T-cell (primary cell): ENCODE measurements at regions not wholly inside any gene's neighbourhood (a gene's known extent, or its start where the extent isn't known, plus 50 kb on each side); places are given as distances from the start of the nearest gene placed in this dataset.

ENCODE experiments used
- ATAC-seq, 4 experiments: fragments of 200-7000 bp in 3 of 4; fragments of 150-1000 bp in 1 of 4; cut with Tn5 transposase; replicated peaks in 1 of 4; 1 replicate in 3 of 4; 2 replicates in 1 of 4; pipeline ENCODE4 v1.10.0; 2021; ENCODE audit warnings: moderate library complexity in 3 of 4, mild to moderate bottlenecking in 2 of 4, moderate number of reproducible peaks in 1 of 4
- CTCF ChIA-PET, 2 donors: fragments of 300-600 bp; sonication (Branson Sonifier 250); formaldehyde crosslinking; loops; one replicate each; lab custom pipeline; 2022; ENCODE audit warnings: antibody characterized with exemption in 2 of 2; lab: Charles Lee
- POLR2A ChIA-PET, 2 donors: fragments of 300-600 bp; sonication (Branson Sonifier 250); formaldehyde crosslinking; loops; one replicate each; lab custom pipeline; 2022; ENCODE audit warnings: antibody characterized with exemption in 2 of 2; lab: Charles Lee
- DNase-seq, 35 experiments: peaks; one replicate each; pipeline versions ENCODE4 v3.0.0 to v3.0.0-alpha.2; 2013 to 2023
- H3K27ac ChIP-seq: one replicate; pipeline ENCODE4 v1.5.1; 2013; ENCODE audit warnings: low read length
- H3K27me3 ChIP-seq, 2 experiments: replicated peaks in 1 of 2; 1 replicate in 1 of 2; 2 replicates in 1 of 2; pipeline versions ENCODE4 v1.6.1 to v1.7.0; 2013; ENCODE audit warnings: low read length in 1 of 2, mixed read lengths in 1 of 2; ENCODE audit not compliant: control insufficient read depth in 2 of 2, insufficient read depth in 2 of 2; ENCODE audit errors: extremely low read depth in 1 of 2
- H3K36me3 ChIP-seq, 2 donors: 1 replicate in 1 of 2; 2 replicates in 1 of 2; pipeline versions ENCODE4 v1.6.1 to v1.7.0; 2013; ENCODE audit warnings: low read length in 1 of 2; ENCODE audit not compliant: control insufficient read depth in 2 of 2, insufficient read depth in 1 of 2; ENCODE audit errors: extremely low read depth in 1 of 2
- H3K4me1 ChIP-seq, 2 experiments: 1 replicate in 1 of 2; 2 replicates in 1 of 2; pipeline versions ENCODE4 v1.6.1 to v1.7.0; 2013; ENCODE audit warnings: low read length in 2 of 2, mixed read lengths in 1 of 2; ENCODE audit not compliant: insufficient read depth in 2 of 2, control insufficient read depth in 1 of 2; ENCODE audit errors: extremely low read depth in 1 of 2
- H3K4me3 ChIP-seq, 2 donors: 1 replicate in 1 of 2; 2 replicates in 1 of 2; pipeline versions ENCODE4 v1.5.1 to v1.7.0; 2013; ENCODE audit warnings: mild to moderate bottlenecking in 2 of 2, low read length in 1 of 2, moderate library complexity in 1 of 2; ENCODE audit not compliant: control insufficient read depth in 1 of 2; ENCODE audit errors: extremely low read depth in 1 of 2
- H3K9me3 ChIP-seq: 2 replicates; pipeline ENCODE4 v1.7.0; 2013
- H3K27ac Mint-ChIP-seq, 2 donors: one replicate each; pipeline ENCODE4 v1.8.0; 2020 to 2021; ENCODE audit warnings: mild to moderate bottlenecking in 2 of 2, mixed read lengths in 2 of 2
- H3K27me3 Mint-ChIP-seq, 2 donors: one replicate each; pipeline ENCODE4 v1.8.0; 2021 to 2022; ENCODE audit warnings: mixed read lengths in 2 of 2
- H3K36me3 Mint-ChIP-seq: one replicate; pipeline ENCODE4 v1.8.0; 2021; ENCODE audit warnings: mixed read lengths
- H3K4me1 Mint-ChIP-seq, 3 donors: one replicate each; pipeline ENCODE4 v1.8.0; 2020 to 2022; ENCODE audit warnings: mixed read lengths in 3 of 3, mild to moderate bottlenecking in 1 of 3
- H3K4me3 Mint-ChIP-seq, 3 donors: one replicate each; pipeline ENCODE4 v1.8.0; 2020 to 2022; ENCODE audit warnings: mild to moderate bottlenecking in 3 of 3, mixed read lengths in 3 of 3, moderate library complexity in 3 of 3
- H3K9me3 Mint-ChIP-seq, 3 donors: one replicate each; pipeline ENCODE4 v1.8.0; 2020 to 2022; ENCODE audit warnings: mixed read lengths in 3 of 3
- WGBS: methylation state at CpG from one replicate; pipeline ENCODE4 v1.1.5; 2013; ENCODE audit warnings: missing lambda C conversion rate; ENCODE audit not compliant: insufficient coverage; 5-methylcytosine and 5-hydroxymethylcytosine counted together

DNA sequence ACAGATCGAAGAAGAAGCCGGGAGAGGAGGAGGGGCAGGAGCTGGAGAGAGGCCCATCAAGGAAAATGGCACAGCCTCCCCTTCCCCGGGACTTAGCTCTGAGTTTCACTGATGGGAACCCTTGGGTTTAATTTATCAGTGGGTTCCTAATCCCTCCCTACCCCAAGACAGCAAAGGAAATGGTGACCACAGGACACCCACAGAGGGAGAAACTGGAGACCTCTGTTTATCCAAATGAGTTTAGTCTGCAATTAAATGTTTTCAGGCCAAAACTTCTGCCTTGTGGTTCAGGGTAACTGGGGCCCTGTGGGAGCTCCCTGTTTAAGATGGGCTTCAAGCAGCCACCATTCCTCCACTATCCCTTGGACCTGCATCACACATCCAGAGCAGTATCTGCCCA, 190.8 kb upstream of the TOPAZ1 start:
- POLR2A ChIA-PET = no interaction called here
- WGBS = 100% methylated on average over 1 of the region's 3 CpGs

DNA sequence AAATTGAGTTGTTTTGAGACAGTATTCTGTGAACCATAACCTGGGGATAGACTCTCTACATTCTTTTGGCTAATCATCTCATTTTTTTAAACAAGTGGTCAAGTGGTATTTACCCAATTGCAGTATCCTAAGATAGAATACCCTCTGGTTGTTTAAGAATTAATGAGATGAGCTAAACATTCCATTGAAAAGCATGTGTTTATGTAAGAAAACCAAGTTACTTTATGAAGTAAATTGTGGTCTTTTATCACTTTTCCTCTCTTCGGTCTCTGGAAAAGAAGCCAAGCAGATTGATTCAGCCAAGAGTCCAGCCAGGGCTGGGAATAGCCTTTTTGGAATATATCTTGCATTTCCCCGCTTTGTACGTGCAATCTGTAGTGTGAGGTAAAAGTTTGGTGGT, 185.7 kb upstream of the TOPAZ1 start:
- H3K4me1 Mint-ChIP-seq = peaks cover 27 to 34% (median 32%) of the 10 kb centered on the region in 3 donors
- H3K27me3 Mint-ChIP-seq = peaks cover 17 to 27% of the 10 kb centered on the region in 2 donors
- DNase-seq = no peak

More for the DNA sequence above, 190.8 kb upstream of the TOPAZ1 start:
- peaks cover 25 to 29% of the 10 kb centered on the region in 2 donors for H3K27me3 Mint-ChIP-seq
- H3K36me3 Mint-ChIP-seq = no peaks in the 10 kb centered on the region
- no peaks in the 10 kb centered on the region for H3K9me3 ChIP-seq
- CTCF ChIA-PET = no interaction called here
- no peaks in the 10 kb centered on the region for H3K4me1 ChIP-seq
- no peak overlapping the region for H3K27ac ChIP-seq
- ATAC-seq = no peak
- H3K36me3 ChIP-seq = no peaks in the 10 kb centered on the region
- no peaks in the 10 kb centered on the region for H3K9me3 Mint-ChIP-seq
- peaks cover 0 to 23% of the 10 kb centered on the region in 2 experiments for H3K27me3 ChIP-seq
- no peak for DNase-seq
- H3K4me3 ChIP-seq = no peak overlapping the region
- H3K4me3 Mint-ChIP-seq = no peak overlapping the region
- H3K4me1 Mint-ChIP-seq = peaks cover 0 to 2% (median 0%) of the 10 kb centered on the region in 3 donors
- H3K27ac Mint-ChIP-seq = no peak overlapping the region

DNA sequence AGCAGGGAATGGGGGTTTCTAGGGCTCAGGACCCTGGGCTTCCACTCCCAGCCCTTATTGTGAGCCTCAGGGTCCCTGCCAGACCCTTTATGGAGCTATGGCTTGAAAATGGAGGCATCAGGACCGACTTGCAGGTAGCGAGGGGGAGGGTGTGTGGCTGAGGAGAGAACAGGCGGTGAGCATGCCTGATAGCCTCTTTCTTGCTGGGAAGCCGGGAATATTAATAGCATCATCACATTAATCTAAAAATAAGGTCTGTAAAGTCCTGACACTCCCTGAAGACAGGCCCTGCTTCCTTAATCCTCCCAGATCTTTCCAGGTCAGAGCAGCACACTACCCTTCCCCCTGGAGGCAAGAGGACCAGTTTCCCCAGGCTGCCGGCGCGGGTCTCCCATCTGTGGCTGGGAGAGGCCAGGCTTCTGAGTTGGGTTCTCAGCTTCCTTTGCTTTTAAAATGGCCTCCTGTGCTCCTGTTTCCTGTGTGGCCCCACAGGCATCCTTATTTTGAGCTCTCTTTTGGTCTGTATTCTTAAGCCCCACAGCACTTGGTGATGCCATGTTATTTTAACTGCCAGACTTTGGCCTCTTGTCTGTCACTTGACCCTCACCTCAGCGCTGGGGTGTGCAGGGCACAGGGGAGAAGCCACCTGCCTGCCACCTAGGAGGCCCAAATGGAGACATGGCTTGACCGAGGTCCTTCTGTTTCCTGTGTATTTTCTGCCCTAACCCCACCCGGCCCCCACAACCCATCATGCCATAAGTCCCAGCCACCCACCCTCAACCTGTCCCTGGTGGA, 185.0 kb upstream of the TOPAZ1 start:
- Mint-ChIP-seq H3K27me3 (peaks cover 12 to 22% of the 10 kb centered on the region in 2 donors), H3K4me3 (no peak overlapping the region), H3K9me3 (no peaks in the 10 kb centered on the region), H3K4me1 (peaks cover 27 to 34% (median 32%) of the 10 kb centered on the region in 3 donors), H3K27ac (no peak overlapping the region), H3K36me3 (no peaks in the 10 kb centered on the region)
- no peak overlapping the region for H3K4me3 ChIP-seq
- no peak overlapping the region for H3K27ac ChIP-seq
- DNase-seq (no peak), ATAC-seq (no peak)
- POLR2A ChIA-PET = no interaction called here
- H3K9me3 ChIP-seq = no peaks in the 10 kb centered on the region
- H3K27me3 ChIP-seq = peaks cover 0 to 35% of the 10 kb centered on the region in 2 experiments
- peaks cover 2 to 17% of the 10 kb centered on the region in 2 experiments for H3K4me1 ChIP-seq
- H3K36me3 ChIP-seq = no peaks in the 10 kb centered on the region
- CTCF ChIA-PET = no interaction called here
- 78% methylated on average over 6 of the region's 10 CpGs for WGBS

More for the DNA sequence above, 185.7 kb upstream of the TOPAZ1 start:
- Histone ChIP-seq H3K4me3 (no peak overlapping the region), H3K36me3 (no peaks in the 10 kb centered on the region), H3K9me3 (no peaks in the 10 kb centered on the region), H3K27ac (no peak overlapping the region), H3K4me1 (peaks cover 2 to 17% of the 10 kb centered on the region in 2 experiments), H3K27me3 (peaks cover 0 to 41% of the 10 kb centered on the region in 2 experiments)
- Mint-ChIP-seq H3K36me3 (no peaks in the 10 kb centered on the region), H3K27ac (no peak overlapping the region), H3K9me3 (no peaks in the 10 kb centered on the region), H3K4me3 (no peak overlapping the region)
- ChIA-PET CTCF (no interaction called here), POLR2A (no interaction called here)
- 80% methylated on average over 3 of the region's 3 CpGs for WGBS
- no peak for ATAC-seq

DNA sequence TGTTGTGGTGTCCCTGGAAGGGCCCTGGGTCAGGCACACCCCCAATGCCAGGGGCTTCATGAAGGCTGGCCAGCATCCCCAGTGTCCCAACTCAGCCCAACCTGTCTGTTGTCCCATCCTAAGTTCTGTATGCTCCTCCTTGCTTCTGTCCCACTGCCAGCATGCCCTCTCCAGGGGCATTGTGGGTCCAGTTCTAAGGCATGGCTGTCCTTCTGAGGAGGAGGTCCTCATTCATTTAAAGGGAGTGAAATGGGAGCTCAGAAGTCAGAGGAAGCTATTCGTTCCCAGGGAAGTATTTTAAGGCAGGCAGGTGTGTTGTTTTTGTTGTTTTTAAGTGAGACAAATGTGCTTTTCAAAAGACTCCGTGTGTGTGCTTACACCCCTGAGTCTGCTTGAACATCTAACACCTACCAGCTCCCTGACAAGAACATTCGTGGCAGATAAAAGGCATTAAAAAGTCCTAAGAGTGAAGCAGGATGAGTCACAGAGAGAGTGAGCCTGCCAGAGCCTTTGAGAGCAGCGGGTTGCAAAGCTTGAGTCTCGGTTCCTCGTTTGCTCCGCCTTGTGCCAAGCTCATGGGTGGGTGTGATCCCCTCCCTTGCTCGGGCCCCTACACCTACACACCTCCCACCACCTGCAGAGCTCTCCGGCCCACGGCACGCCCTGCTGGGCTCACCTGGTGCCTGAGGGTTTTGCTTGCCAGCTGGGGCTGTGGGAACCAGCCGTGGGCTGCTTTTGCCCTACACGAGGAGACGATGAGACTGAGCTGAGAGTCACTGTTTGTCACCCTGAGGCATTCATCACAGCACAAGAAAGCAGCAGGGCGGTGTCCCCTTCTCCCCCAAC, 183.4 kb upstream of the TOPAZ1 start:
- ATAC-seq (peak; percentile 73 to 90 (median 81)), DNase-seq (peak in 15 of 35 experiments; percentile 1 to 47 (median 21))
- H3K4me3 Mint-ChIP-seq = peak overlapping the region; percentile 51 to 68 (median 59)
- H3K4me1 Mint-ChIP-seq = peaks cover 27 to 34% (median 32%) of the 10 kb centered on the region in 3 donors
- peaks cover 0 to 48% of the 10 kb centered on the region in 2 experiments for H3K27me3 ChIP-seq
- H3K27ac ChIP-seq = no peak overlapping the region
- ChIA-PET POLR2A (no interaction called here), CTCF (interaction anchor here in 1 of 2 donors (0.8 kb wide), 1 partner anchor 27 kb away, joined by 3 read pairs; no protein-coding TSS in a partner anchor)
- H3K4me3 ChIP-seq = peak overlapping the region in 1 of 2 donors; percentile 35
- H3K9me3 ChIP-seq = no peaks in the 10 kb centered on the region
- peaks cover 6 to 24% of the 10 kb centered on the region in 2 donors for H3K27me3 Mint-ChIP-seq
- H3K4me1 ChIP-seq = peaks cover 2 to 17% of the 10 kb centered on the region in 2 experiments
- no peaks in the 10 kb centered on the region for H3K9me3 Mint-ChIP-seq
- 11% methylated on average over 1 of the region's 15 CpGs for WGBS
- H3K36me3 Mint-ChIP-seq = no peaks in the 10 kb centered on the region
- H3K27ac Mint-ChIP-seq = peak overlapping the region; percentile 37 to 73
- no peaks in the 10 kb centered on the region for H3K36me3 ChIP-seq

DNA sequence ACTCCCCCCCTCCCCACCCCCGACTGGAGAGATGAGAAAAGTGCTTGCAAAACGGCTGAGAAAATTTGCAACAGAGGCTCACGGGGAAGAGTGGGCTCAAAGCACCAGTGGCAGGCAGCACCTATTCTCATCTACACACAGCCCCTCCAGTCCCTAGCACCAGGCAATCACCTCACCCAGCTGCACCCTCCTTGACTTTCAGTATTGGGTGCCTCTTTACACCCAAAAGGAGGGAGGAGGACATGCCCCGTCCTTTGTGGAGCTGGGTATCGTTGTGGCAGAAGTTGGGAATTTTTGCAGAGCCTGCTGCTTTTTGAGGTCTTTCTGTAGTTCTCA, 182.8 kb upstream of the TOPAZ1 start:
- H3K4me1 Mint-ChIP-seq = peaks cover 27 to 34% (median 32%) of the 10 kb centered on the region in 3 donors
- ChIA-PET CTCF (interaction anchor here in 1 of 2 donors (0.8 kb wide), 1 partner anchor 27 kb away, joined by 3 read pairs; no protein-coding TSS in a partner anchor), POLR2A (no interaction called here)
- H3K9me3 ChIP-seq = no peaks in the 10 kb centered on the region
- peaks cover under 1 to 21% of the 10 kb centered on the region in 2 donors for H3K27me3 Mint-ChIP-seq
- H3K27ac ChIP-seq = no peak overlapping the region
- H3K9me3 Mint-ChIP-seq = no peaks in the 10 kb centered on the region
- peak overlapping the region in 2 of 3 donors; percentile 51 to 68 for H3K4me3 Mint-ChIP-seq
- peaks cover 2 to 17% of the 10 kb centered on the region in 2 experiments for H3K4me1 ChIP-seq
- peak overlapping the region; percentile 1 to 17 for H3K27ac Mint-ChIP-seq
- peaks cover 0 to 45% of the 10 kb centered on the region in 2 experiments for H3K27me3 ChIP-seq
- H3K36me3 Mint-ChIP-seq = no peaks in the 10 kb centered on the region
- 45% methylated on average over 4 of the region's 5 CpGs for WGBS
- no peak for DNase-seq
- H3K36me3 ChIP-seq = no peaks in the 10 kb centered on the region
- H3K4me3 ChIP-seq = no peak overlapping the region
- ATAC-seq = peak in 2 of 4 experiments; percentile 12 to 30

DNA sequence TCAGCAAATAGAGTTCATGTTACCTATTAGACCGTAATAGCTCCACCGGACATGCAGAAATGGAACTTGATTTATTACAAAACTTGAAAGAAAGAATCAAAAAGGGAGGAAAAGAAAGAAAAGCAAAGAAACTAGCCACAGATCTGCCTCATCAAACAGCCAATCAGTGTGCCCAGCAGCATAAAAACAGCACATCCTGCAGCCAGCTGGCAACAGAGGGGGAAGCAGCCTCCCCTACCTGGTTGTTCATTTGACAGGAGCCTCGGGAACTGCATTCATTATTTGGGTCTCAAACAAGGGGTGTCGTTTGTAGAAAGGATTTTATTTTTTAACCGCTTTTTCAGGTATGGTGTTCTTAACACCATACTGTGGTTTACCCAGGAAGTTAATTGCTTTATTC, 181.5 kb upstream of the TOPAZ1 start:
- H3K4me3 ChIP-seq = no peak overlapping the region
- POLR2A ChIA-PET = no interaction called here
- H3K36me3 ChIP-seq = no peaks in the 10 kb centered on the region
- peak in 2 of 35 experiments; percentile 9 for DNase-seq
- CTCF ChIA-PET = no interaction called here
- no peak overlapping the region for H3K27ac ChIP-seq
- no peak for ATAC-seq
- Mint-ChIP-seq H3K4me3 (peak overlapping the region in 1 of 3 donors; percentile 11), H3K4me1 (peaks cover 27 to 34% (median 32%) of the 10 kb centered on the region in 3 donors), H3K9me3 (no peaks in the 10 kb centered on the region), H3K27me3 (peaks cover 0 to 19% of the 10 kb centered on the region in 2 donors), H3K36me3 (no peaks in the 10 kb centered on the region), H3K27ac (no peak overlapping the region)
- H3K27me3 ChIP-seq = peaks cover 0 to 43% of the 10 kb centered on the region in 2 experiments
- H3K4me1 ChIP-seq = peaks cover 2 to 17% of the 10 kb centered on the region in 2 experiments
- WGBS = no CpG with 5 or more reads among the region's 5 CpGs
- H3K9me3 ChIP-seq = no peaks in the 10 kb centered on the region
